ENCODE measurements at regions not wholly inside any gene's neighbourhood (a gene's known extent, or its start where the extent isn't known, plus 50 kb on each side); places are given as distances from the start of the nearest gene placed in this dataset.

DNA sequence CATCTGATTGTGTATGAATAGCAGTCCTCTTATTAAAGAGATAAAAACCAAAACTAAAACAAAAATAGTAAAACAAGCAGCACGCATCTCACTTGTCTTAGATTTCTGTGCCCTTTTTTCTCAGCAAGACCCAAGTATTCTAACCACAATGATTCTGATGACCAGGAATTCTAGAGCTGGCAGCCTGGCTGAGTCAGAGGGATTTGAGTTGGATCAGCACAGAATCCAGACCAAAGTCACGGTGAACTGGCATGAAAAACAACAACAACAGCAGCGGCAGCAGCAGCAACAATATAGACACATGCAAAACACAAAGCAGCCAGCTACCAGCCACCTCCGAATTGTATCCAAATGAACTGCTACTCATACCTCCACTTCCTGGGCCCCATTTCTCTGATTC, 360.5 kb downstream of the KCNRG start:
- H3K4me3 ChIP-seq = no peak overlapping the region
- H3K27me3 ChIP-seq = no peaks in the 10 kb centered on the region
- no peak overlapping the region for H3K27ac ChIP-seq
- peaks cover 0 to 7% (median 0%) of the 10 kb centered on the region in 4 donors for H3K4me1 ChIP-seq
- DNase-seq = no peak
- intact Hi-C loops (cut with DNase I; ENCODE audit: low total_unique reads) (no loop called here), in situ Hi-C loops (cut with MboI; ENCODE audit: low pct_ligation_motif_present in 1 of 4, low pct_unique_long_range_greater_than_20kb in 1 of 4, low sequenced_read_pairs in 3 of 4) (no loop called here)
- H3K36me3 ChIP-seq = no peaks in the 10 kb centered on the region
- 43 to 44% methylated on average over 2 to 4 of the region's 4 CpGs for WGBS, 2 donors (ENCODE audit: low coverage in 1 of 2)
- H3K9me3 ChIP-seq = peaks cover 5% of the 10 kb centered on the region in 2 donors
- TF ChIP-seq POLR2AphosphoS5 (IDR thresholded peaks at IDR 0.05) = no peak
- no peak for TF ChIP-seq POLR2A (IDR thresholded peaks at IDR 0.05)
- TF ChIP-seq, protein P1, sequence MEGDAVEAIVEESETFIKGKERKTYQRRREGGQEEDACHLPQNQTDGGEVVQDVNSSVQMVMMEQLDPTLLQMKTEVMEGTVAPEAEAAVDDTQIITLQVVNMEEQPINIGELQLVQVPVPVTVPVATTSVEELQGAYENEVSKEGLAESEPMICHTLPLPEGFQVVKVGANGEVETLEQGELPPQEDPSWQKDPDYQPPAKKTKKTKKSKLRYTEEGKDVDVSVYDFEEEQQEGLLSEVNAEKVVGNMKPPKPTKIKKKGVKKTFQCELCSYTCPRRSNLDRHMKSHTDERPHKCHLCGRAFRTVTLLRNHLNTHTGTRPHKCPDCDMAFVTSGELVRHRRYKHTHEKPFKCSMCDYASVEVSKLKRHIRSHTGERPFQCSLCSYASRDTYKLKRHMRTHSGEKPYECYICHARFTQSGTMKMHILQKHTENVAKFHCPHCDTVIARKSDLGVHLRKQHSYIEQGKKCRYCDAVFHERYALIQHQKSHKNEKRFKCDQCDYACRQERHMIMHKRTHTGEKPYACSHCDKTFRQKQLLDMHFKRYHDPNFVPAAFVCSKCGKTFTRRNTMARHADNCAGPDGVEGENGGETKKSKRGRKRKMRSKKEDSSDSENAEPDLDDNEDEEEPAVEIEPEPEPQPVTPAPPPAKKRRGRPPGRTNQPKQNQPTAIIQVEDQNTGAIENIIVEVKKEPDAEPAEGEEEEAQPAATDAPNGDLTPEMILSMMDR (IDR thresholded peaks at IDR 0.05) = no peak
- no peak for TF ChIP-seq EP300 (IDR thresholded peaks at IDR 0.05; ENCODE audit: low read depth)

GRCh38 chr13:50376895-50377575, 361.8 kb downstream of the KCNRG start:
- Histone ChIP-seq H3K27me3 (no peaks in the 10 kb centered on the region), H3K9me3 (peaks cover 10 to 12% of the 10 kb centered on the region in 2 donors), H3K36me3 (no peaks in the 10 kb centered on the region), H3K4me1 (peaks cover 0 to 7% (median 0%) of the 10 kb centered on the region in 4 donors), H3K4me3 (no peak overlapping the region), H3K27ac (no peak overlapping the region)
- 88% methylated on average over 1 of the region's 1 CpG; no CpG with 5 or more reads in 1 of the 2 donors for WGBS, 2 donors (ENCODE audit: low coverage in 1 of 2)
- DNase-seq = no peak
- TF ChIP-seq, protein P1 (IDR thresholded peaks at IDR 0.05) = no peak
- TF ChIP-seq POLR2AphosphoS5 (IDR thresholded peaks at IDR 0.05) = no peak
- no peak for TF ChIP-seq EP300 (IDR thresholded peaks at IDR 0.05; ENCODE audit: low read depth)
- TF ChIP-seq POLR2A (IDR thresholded peaks at IDR 0.05) = no peak
- in situ Hi-C loops (cut with MboI; ENCODE audit: low pct_ligation_motif_present in 1 of 4, low pct_unique_long_range_greater_than_20kb in 1 of 4, low sequenced_read_pairs in 3 of 4) = no loop called here
- intact Hi-C loops (cut with DNase I; ENCODE audit: low total_unique reads) = no loop called here

GRCh38 chr13:50377726-50378270, 362.6 kb downstream of the KCNRG start:
- in situ Hi-C loops (cut with MboI; ENCODE audit: low pct_ligation_motif_present in 1 of 4, low pct_unique_long_range_greater_than_20kb in 1 of 4, low sequenced_read_pairs in 3 of 4) = no loop called here
- Histone ChIP-seq H3K9me3 (peaks cover 10 to 12% of the 10 kb centered on the region in 2 donors), H3K4me3 (no peak overlapping the region), H3K27ac (no peak overlapping the region), H3K27me3 (no peaks in the 10 kb centered on the region), H3K4me1 (peaks cover 0 to 7% (median 0%) of the 10 kb centered on the region in 4 donors), H3K36me3 (no peaks in the 10 kb centered on the region)
- WGBS, 2 donors (ENCODE audit: low coverage in 1 of 2) = 59 to 68% methylated on average over 2 of the region's 2 CpGs
- intact Hi-C loops (cut with DNase I; ENCODE audit: low total_unique reads) = no loop called here
- no peak for DNase-seq
- no peak for TF ChIP-seq POLR2A (IDR thresholded peaks at IDR 0.05)
- TF ChIP-seq, protein P1 (IDR thresholded peaks at IDR 0.05) = no peak
- TF ChIP-seq EP300 (IDR thresholded peaks at IDR 0.05; ENCODE audit: low read depth) = no peak
- no peak for TF ChIP-seq POLR2AphosphoS5 (IDR thresholded peaks at IDR 0.05)

- in situ Hi-C loops (cut with MboI; ENCODE audit: low pct_ligation_motif_present in 1 of 4, low pct_unique_long_range_greater_than_20kb in 1 of 4, low sequenced_read_pairs in 3 of 4) = no loop called here
- Histone ChIP-seq H3K4me1 (peaks cover 0 to 7% (median 0%) of the 10 kb centered on the region in 4 donors), H3K27me3 (no peaks in the 10 kb centered on the region), H3K36me3 (no peaks in the 10 kb centered on the region), H3K9me3 (peaks cover 10 to 12% of the 10 kb centered on the region in 2 donors), H3K4me3 (no peak overlapping the region), H3K27ac (no peak overlapping the region)
- TF ChIP-seq, protein P1 (IDR thresholded peaks at IDR 0.05) = no peak
- TF ChIP-seq POLR2A (IDR thresholded peaks at IDR 0.05) (no peak), POLR2AphosphoS5 (IDR thresholded peaks at IDR 0.05) (no peak), EP300 (IDR thresholded peaks at IDR 0.05; ENCODE audit: low read depth) (no peak)
- 70 to 81% methylated on average over 3 to 5 of the region's 5 CpGs for WGBS, 2 donors (ENCODE audit: low coverage in 1 of 2)
- intact Hi-C loops (cut with DNase I; ENCODE audit: low total_unique reads) = no loop called here
- DNase-seq = no peak
These were observed 363.3 kb downstream of the KCNRG start for GRCh38 chr13:50378509-50379044.

Measured in transverse colon (tissue), 4 donors.